ENCODE measurements at regions not wholly inside any gene's neighbourhood (a gene's known extent, or its start where the extent isn't known, plus 50 kb on each side); places are given as distances from the start of the nearest gene placed in this dataset.
"Not testable (repeated sequence)": the region's sequence is repeated elsewhere in the genome, so short reads cannot be mapped to it uniquely, and the experiment has no call there.

DNA sequence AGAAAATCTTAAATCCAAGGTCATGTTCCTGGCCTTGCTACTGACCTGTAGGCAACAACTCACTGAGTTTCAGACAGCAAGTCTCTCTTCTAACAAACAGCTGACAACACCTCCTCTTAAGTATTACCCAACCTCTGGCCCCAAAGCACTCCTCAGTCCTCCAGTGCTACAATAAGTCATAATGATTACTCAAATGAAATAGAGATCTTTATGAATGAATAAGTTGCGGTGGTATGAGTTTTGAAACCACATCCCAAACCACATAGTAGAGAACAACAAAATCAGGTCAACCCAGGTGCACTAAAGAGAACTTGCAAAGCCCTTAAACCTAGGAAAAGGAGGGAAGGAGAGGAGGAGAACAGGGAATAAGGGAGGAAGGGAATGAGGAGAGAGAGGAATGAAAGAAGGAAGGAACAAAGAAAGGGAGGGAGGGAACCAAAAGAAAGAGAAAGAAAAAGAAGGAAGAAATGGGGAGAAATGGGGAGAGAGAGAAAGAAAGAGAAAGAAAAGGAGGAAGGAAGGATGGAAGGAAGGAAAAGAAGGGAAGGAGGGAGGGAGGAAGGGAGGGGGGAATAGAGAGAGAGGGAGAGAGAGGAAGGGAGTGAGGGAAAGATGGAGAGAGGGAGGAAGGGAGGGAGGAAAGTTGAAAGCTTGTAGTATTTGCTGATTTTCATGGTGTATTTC is 142.8 kb upstream of the CALCR start:
- H3K4me1 Mint-ChIP-seq (ENCODE audit: low read depth, unreplicated experiment): peaks cover 27% of the 10 kb centered on the region
- H3K9me3 Mint-ChIP-seq (ENCODE audit: low read depth, unreplicated experiment): no peaks in the 10 kb centered on the region
- H3K27ac Mint-ChIP-seq (ENCODE audit: unreplicated experiment): no peak overlapping the region
- DNase-seq: no peak
- H3K27me3 Mint-ChIP-seq (ENCODE audit: unreplicated experiment): no peaks in the 10 kb centered on the region
- TF ChIP-seq, protein P1, sequence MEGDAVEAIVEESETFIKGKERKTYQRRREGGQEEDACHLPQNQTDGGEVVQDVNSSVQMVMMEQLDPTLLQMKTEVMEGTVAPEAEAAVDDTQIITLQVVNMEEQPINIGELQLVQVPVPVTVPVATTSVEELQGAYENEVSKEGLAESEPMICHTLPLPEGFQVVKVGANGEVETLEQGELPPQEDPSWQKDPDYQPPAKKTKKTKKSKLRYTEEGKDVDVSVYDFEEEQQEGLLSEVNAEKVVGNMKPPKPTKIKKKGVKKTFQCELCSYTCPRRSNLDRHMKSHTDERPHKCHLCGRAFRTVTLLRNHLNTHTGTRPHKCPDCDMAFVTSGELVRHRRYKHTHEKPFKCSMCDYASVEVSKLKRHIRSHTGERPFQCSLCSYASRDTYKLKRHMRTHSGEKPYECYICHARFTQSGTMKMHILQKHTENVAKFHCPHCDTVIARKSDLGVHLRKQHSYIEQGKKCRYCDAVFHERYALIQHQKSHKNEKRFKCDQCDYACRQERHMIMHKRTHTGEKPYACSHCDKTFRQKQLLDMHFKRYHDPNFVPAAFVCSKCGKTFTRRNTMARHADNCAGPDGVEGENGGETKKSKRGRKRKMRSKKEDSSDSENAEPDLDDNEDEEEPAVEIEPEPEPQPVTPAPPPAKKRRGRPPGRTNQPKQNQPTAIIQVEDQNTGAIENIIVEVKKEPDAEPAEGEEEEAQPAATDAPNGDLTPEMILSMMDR (IDR thresholded peaks at IDR 0.05; ENCODE audit: unreplicated experiment): no peak
- CTCF ChIA-PET: no interaction called here
- no TSS peak for BruUV-seq (replicated peaks)
- intact Hi-C loops (cut with micrococcal nuclease; ENCODE audit: unreplicated experiment): loop anchor here (5.0 kb wide), 1 partner anchor 505 kb away; no protein-coding TSS in a partner anchor
- no peak overlapping the region for H3K4me3 Mint-ChIP-seq (ENCODE audit: low read depth, unreplicated experiment)
- H3K36me3 Mint-ChIP-seq (ENCODE audit: insufficient read depth, unreplicated experiment): no peaks in the 10 kb centered on the region

DNA sequence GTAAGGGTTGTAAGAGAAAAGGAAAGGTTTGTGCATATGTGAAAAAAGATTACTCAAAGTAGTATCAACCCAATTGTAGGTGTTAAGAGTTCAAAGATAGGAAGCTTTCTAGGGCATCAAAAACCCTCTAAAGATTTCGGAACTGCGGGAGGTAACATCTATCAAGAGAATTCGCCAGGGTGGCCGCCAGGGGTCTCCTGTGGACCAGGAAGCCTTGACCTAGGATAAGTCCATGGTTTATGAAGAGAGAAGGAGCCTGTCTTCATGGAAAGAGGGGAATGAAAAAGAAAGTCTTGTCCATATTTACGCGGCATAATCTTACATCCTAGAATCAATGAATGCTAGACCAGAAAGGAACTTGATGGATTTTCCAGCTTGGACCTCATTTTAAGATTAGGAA is 140.7 kb upstream of the CALCR start:
- peaks cover 27% of the 10 kb centered on the region for H3K4me1 Mint-ChIP-seq (ENCODE audit: low read depth, unreplicated experiment)
- H3K9me3 Mint-ChIP-seq (ENCODE audit: low read depth, unreplicated experiment): no peaks in the 10 kb centered on the region
- H3K27me3 Mint-ChIP-seq (ENCODE audit: unreplicated experiment): no peaks in the 10 kb centered on the region
- TF ChIP-seq, protein P1 (IDR thresholded peaks at IDR 0.05; ENCODE audit: unreplicated experiment): peak; percentile 47
- intact Hi-C loops (cut with micrococcal nuclease; ENCODE audit: unreplicated experiment): loop anchor here (1.0 to 5.0 kb wide), 3 partner anchors 372 to 562 kb away; no protein-coding TSS in a partner anchor
- no peak overlapping the region for H3K27ac Mint-ChIP-seq (ENCODE audit: unreplicated experiment)
- DNase-seq: peak; percentile 65
- no peaks in the 10 kb centered on the region for H3K36me3 Mint-ChIP-seq (ENCODE audit: insufficient read depth, unreplicated experiment)
- BruUV-seq (replicated peaks): no TSS peak
- CTCF ChIA-PET: no interaction called here
- no peak overlapping the region for H3K4me3 Mint-ChIP-seq (ENCODE audit: low read depth, unreplicated experiment)

DNA sequence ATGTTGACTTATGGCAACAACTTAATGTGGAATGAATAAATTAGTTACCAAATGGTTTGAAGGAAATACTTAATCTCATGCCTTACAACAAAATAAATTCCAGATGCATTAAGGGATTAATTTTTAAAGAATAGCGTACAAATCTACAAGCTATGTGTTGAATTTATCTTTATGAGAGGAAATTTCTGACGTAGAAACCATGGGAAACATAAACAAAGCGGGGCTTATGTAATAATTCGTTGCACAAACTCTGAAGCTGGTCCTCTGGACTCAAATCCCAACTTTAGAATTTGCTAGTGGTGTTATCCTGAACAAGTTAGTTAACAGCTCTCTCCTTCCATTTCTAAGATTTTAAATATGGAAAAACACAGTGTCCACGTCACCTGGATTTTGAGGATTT is 137.4 kb upstream of the CALCR start:
- H3K9me3 Mint-ChIP-seq (ENCODE audit: low read depth, unreplicated experiment): no peaks in the 10 kb centered on the region
- no peak overlapping the region for H3K27ac Mint-ChIP-seq (ENCODE audit: unreplicated experiment)
- CTCF ChIA-PET: no interaction called here
- no TSS peak for BruUV-seq (replicated peaks)
- TF ChIP-seq, protein P1 (IDR thresholded peaks at IDR 0.05; ENCODE audit: unreplicated experiment): no peak
- H3K4me3 Mint-ChIP-seq (ENCODE audit: low read depth, unreplicated experiment): no peak overlapping the region
- intact Hi-C loops (cut with micrococcal nuclease; ENCODE audit: unreplicated experiment): no loop called here
- peaks cover 15% of the 10 kb centered on the region for H3K4me1 Mint-ChIP-seq (ENCODE audit: low read depth, unreplicated experiment)
- no peaks in the 10 kb centered on the region for H3K27me3 Mint-ChIP-seq (ENCODE audit: unreplicated experiment)
- DNase-seq: no peak
- no peaks in the 10 kb centered on the region for H3K36me3 Mint-ChIP-seq (ENCODE audit: insufficient read depth, unreplicated experiment)

DNA sequence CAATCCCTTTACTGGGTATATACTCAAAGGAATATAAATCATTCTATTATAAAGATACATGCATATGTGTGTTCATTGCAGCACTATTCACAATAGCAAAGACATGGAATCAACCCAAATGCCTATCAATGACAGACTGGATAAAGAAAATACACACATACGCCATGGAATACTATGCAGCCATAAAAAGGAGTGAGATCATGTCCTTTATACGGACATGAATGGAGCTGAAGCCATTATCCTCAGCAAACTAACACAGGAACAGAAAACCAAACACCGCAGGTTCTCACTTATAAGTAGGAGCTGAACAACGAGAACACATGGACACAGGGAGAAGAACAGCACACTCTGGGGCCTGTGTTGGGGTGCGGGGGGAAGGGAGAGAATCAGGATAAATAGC is 133.7 kb upstream of the CALCR start:
- H3K4me3 Mint-ChIP-seq (ENCODE audit: low read depth, unreplicated experiment); H3K27me3 Mint-ChIP-seq (ENCODE audit: unreplicated experiment); DNase-seq; H3K27ac Mint-ChIP-seq (ENCODE audit: unreplicated experiment); H3K9me3 Mint-ChIP-seq (ENCODE audit: low read depth, unreplicated experiment); H3K36me3 Mint-ChIP-seq (ENCODE audit: insufficient read depth, unreplicated experiment); intact Hi-C loops (cut with micrococcal nuclease; ENCODE audit: unreplicated experiment); H3K4me1 Mint-ChIP-seq (ENCODE audit: low read depth, unreplicated experiment); BruUV-seq (replicated peaks); CTCF ChIA-PET: not testable (repeated sequence)

DNA sequence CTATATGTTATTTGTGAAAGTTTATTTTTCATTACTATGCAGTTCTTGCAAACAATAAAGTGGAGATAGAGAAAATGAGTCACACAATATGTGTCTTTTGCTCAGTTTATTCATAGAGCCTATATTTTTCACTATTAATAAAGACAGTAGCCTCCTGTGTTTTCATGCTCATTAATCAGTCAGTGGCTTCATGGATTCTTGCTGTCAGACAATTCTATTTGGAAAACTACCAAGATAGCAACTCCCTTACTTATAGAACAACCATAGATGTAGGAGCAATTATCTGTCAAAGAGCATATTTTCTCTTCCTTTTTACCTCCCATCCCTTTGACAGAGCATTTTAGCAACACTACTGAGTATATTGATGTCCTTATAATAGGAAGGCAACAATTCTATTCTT is 132.7 kb upstream of the CALCR start:
- no peaks in the 10 kb centered on the region for H3K27me3 Mint-ChIP-seq (ENCODE audit: unreplicated experiment)
- no peak overlapping the region for H3K4me3 Mint-ChIP-seq (ENCODE audit: low read depth, unreplicated experiment)
- H3K36me3 Mint-ChIP-seq (ENCODE audit: insufficient read depth, unreplicated experiment): no peaks in the 10 kb centered on the region
- no peak for DNase-seq
- TF ChIP-seq, protein P1 (IDR thresholded peaks at IDR 0.05; ENCODE audit: unreplicated experiment): no peak
- no TSS peak for BruUV-seq (replicated peaks)
- CTCF ChIA-PET: no interaction called here
- no peaks in the 10 kb centered on the region for H3K9me3 Mint-ChIP-seq (ENCODE audit: low read depth, unreplicated experiment)
- H3K4me1 Mint-ChIP-seq (ENCODE audit: low read depth, unreplicated experiment): no peaks in the 10 kb centered on the region
- H3K27ac Mint-ChIP-seq (ENCODE audit: unreplicated experiment): no peak overlapping the region
- intact Hi-C loops (cut with micrococcal nuclease; ENCODE audit: unreplicated experiment): no loop called here

DNA sequence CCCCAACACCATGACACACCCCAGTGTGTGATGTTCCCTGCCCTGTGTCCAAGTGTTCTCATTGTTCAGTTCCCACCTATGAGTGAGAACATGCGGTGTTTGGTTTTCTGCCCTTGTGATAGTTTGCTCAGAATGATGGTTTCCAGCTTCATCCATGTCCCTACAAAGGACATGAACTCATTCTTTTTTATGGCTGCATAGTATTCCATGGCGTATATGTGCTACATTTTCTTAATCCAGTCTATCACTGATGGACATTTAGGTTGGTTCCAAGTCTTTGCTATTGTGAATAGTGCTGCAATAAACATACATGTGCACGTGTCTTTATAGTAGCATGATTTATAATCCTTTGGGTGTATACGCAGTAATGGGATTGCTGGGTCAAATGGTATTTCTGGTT is 131.6 kb upstream of the CALCR start:
- intact Hi-C loops (cut with micrococcal nuclease; ENCODE audit: unreplicated experiment); CTCF ChIA-PET; H3K4me3 Mint-ChIP-seq (ENCODE audit: low read depth, unreplicated experiment); DNase-seq; H3K27ac Mint-ChIP-seq (ENCODE audit: unreplicated experiment); H3K9me3 Mint-ChIP-seq (ENCODE audit: low read depth, unreplicated experiment); H3K4me1 Mint-ChIP-seq (ENCODE audit: low read depth, unreplicated experiment); BruUV-seq (replicated peaks); H3K36me3 Mint-ChIP-seq (ENCODE audit: insufficient read depth, unreplicated experiment); H3K27me3 Mint-ChIP-seq (ENCODE audit: unreplicated experiment): not testable (repeated sequence)
